Colonic mucosa (tissue), 4 donors: ENCODE measurements at regions not wholly inside any gene's neighbourhood (a gene's known extent, or its start where the extent isn't known, plus 50 kb on each side); places are given as distances from the start of the nearest gene placed in this dataset.
"Not testable (repeated sequence)": the region's sequence is repeated elsewhere in the genome, so short reads cannot be mapped to it uniquely, and the experiment has no call there.

ENCODE experiments used
- DNase-seq: peaks from one replicate; pipeline ENCODE4 v3.0.0-alpha.2; 2020
- H3K27ac ChIP-seq: fragments of 200-600 bp; one replicate; pipeline ENCODE4 v1.8.0; 2021
- H3K27me3 ChIP-seq: fragments of 200-600 bp; one replicate; pipeline ENCODE4 v1.8.0; 2021
- H3K36me3 ChIP-seq: fragments of 200-600 bp; one replicate; pipeline ENCODE4 v1.8.0; 2021
- H3K4me1 ChIP-seq: fragments of 200-600 bp; one replicate; pipeline ENCODE4 v1.8.0; 2021; ENCODE audit warnings: mild to moderate bottlenecking
- H3K4me3 ChIP-seq: fragments of 200-600 bp; one replicate; pipeline ENCODE4 v1.8.0; 2021
- H3K9ac ChIP-seq, 2 donors: one replicate each; pipeline ENCODE4 v1.7.0; 2013; ENCODE audit warnings: control low read depth in 2 of 2, low read depth in 2 of 2, low read length in 2 of 2
- H3K9me3 ChIP-seq: fragments of 200-600 bp; one replicate; pipeline ENCODE4 v1.8.0; 2021
- intact Hi-C: fragments of 100-400 bp; cut with DNase I; formaldehyde crosslinking; loops from one replicate; pipeline ENCODE4 v1.14.1; 2022
- TF ChIP-seq, protein P1 (sequence below): fragments of 200-600 bp; IDR thresholded peaks from one replicate; pipeline ENCODE4 v1.8.0; 2022; ENCODE audit warnings: antibody characterized with exemption, mild to moderate bottlenecking
- donor health status: healthy.
- donor health status: DM: no; HTN: no; CAD: no.
- donor health status: DM: no; HTN: no; CAD: no.

DNA sequence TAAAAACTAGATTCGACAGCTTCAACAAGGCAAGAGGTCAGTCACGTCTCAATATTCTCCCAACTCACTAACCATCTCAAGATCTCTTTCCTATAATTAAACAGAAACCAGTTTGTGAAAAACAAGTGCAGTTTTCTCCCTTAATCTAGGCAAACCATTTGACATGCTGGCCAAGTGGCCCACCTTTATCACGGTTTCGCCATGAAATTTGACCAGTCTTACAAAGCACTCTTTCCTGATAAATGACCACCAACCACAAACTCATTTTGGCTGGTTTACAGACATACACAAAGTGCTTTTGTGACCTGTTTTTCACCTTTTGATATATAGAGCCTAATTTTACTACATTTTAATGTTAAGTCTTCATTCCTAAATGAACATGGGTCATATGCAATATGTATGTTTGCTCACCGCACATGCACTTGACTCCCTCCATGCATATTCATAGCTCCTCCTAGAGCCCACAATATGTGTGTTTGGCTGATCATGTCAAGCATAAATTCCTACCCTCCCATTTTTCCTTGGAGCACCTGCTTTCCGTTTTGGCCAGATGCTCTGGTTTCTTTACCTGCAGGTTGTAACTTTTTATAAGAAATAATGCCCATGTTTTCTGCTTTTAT is 385.1 kb downstream of the RAD51AP2 start:
- intact Hi-C loops = no loop called here

DNA sequence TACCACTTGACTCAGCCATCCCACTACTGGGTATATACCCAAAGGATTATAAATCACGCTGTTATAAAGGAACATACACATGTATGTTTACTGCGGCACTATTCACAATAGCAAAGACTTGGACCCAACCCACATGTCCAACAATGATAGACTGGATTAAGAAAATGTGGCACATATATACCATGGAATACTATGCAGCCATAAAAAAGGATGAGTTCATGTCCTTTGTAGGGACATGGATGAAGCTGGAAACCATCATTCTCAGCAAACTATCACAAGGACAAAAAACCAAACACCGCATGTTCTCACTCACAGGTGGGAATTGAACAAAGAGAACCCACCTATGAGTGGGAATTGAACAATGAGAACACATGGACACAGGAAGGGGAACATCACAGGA is 387.6 kb downstream of the RAD51AP2 start:
- H3K9ac ChIP-seq, H3K27me3 ChIP-seq, H3K27ac ChIP-seq, H3K4me1 ChIP-seq, DNase-seq, intact Hi-C loops, H3K9me3 ChIP-seq, H3K36me3 ChIP-seq, H3K4me3 ChIP-seq: not testable (repeated sequence)

More for the DNA sequence above, 385.1 kb downstream of the RAD51AP2 start:
- H3K9me3 ChIP-seq = no peaks in the 10 kb centered on the region
- H3K27me3 ChIP-seq = no peaks in the 10 kb centered on the region
- TF ChIP-seq, protein P1, sequence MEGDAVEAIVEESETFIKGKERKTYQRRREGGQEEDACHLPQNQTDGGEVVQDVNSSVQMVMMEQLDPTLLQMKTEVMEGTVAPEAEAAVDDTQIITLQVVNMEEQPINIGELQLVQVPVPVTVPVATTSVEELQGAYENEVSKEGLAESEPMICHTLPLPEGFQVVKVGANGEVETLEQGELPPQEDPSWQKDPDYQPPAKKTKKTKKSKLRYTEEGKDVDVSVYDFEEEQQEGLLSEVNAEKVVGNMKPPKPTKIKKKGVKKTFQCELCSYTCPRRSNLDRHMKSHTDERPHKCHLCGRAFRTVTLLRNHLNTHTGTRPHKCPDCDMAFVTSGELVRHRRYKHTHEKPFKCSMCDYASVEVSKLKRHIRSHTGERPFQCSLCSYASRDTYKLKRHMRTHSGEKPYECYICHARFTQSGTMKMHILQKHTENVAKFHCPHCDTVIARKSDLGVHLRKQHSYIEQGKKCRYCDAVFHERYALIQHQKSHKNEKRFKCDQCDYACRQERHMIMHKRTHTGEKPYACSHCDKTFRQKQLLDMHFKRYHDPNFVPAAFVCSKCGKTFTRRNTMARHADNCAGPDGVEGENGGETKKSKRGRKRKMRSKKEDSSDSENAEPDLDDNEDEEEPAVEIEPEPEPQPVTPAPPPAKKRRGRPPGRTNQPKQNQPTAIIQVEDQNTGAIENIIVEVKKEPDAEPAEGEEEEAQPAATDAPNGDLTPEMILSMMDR = no peak
- no peak overlapping the region for H3K4me3 ChIP-seq
- H3K9ac ChIP-seq = no peak overlapping the region
- H3K4me1 ChIP-seq = no peaks in the 10 kb centered on the region
- DNase-seq = no peak
- H3K36me3 ChIP-seq = no peaks in the 10 kb centered on the region
- H3K27ac ChIP-seq = no peak overlapping the region

DNA sequence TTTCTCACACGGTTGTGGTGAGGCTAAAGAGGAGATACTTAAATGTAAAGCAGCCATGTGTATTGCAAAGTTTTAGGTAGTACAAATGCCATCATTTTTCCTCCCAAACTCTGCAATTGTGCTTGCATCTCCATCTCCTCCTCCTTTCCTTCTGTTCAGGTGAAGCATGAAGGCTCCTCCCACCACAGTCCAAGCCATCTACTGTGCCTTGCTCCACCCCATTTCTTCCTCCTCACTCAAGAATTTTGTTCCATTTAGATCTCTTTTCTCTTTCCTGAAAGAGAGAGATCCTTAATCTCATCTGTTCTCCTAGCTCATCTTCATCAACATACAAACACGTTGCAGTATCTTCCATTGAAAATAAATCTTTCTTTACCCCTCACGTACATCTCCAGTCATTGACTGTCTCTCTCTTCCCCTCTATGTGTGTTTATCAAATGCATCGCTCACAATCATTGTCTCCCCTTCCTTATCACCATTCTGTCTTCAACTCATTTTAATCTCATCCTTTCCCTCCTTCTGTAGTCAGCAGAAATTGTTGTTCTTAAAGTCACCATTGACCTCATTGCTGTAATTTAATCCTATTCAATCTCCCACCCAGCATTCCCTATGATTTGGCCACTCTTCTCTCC is 392.1 kb downstream of the RAD51AP2 start:
- TF ChIP-seq, protein P1 = no peak
- Histone ChIP-seq H3K4me1 (no peaks in the 10 kb centered on the region), H3K9me3 (no peaks in the 10 kb centered on the region), H3K27ac (no peak overlapping the region), H3K4me3 (no peak overlapping the region), H3K9ac (no peak overlapping the region), H3K36me3 (no peaks in the 10 kb centered on the region), H3K27me3 (no peaks in the 10 kb centered on the region)
- no peak for DNase-seq
- intact Hi-C loops = no loop called here

DNA sequence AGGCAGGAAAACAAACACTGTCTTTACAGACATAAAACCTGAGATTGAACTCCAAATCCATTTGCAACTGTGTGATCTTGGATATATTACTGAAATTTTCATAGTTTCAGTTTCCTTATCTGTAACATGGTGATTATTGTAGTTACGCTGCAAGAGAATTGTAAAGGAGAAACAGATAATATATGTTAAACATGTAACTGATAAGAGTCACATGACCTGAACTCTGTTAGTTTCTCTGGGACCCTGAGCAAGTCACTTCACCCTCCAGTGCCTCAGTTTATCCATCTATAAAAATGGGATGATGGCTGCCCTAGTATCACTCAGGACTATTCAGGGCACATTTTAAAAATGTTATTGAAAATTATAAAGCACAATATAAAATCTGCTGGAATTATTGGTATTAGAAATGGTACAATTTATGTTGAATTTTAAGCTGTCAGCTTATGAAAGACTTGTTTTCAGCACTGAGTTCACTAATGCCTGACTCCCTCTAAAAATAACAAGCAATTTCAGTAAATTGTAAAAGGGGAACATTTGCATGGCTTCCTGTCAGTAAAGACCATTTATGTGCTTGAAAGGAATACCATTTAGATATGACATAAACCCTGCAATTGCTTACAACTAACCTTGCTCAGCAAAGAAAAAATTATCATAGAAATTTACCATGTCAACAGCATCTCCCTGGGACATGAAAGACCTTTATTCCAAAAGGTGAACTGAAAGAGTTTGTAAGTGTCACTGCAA is 393.5 kb downstream of the RAD51AP2 start:
- TF ChIP-seq, protein P1 = no peak
- no peak overlapping the region for H3K9ac ChIP-seq
- H3K27ac ChIP-seq = no peak overlapping the region
- H3K36me3 ChIP-seq = no peaks in the 10 kb centered on the region
- H3K4me3 ChIP-seq = no peak overlapping the region
- H3K4me1 ChIP-seq = no peaks in the 10 kb centered on the region
- no peaks in the 10 kb centered on the region for H3K9me3 ChIP-seq
- no peak for DNase-seq
- intact Hi-C loops = no loop called here
- no peaks in the 10 kb centered on the region for H3K27me3 ChIP-seq

DNA sequence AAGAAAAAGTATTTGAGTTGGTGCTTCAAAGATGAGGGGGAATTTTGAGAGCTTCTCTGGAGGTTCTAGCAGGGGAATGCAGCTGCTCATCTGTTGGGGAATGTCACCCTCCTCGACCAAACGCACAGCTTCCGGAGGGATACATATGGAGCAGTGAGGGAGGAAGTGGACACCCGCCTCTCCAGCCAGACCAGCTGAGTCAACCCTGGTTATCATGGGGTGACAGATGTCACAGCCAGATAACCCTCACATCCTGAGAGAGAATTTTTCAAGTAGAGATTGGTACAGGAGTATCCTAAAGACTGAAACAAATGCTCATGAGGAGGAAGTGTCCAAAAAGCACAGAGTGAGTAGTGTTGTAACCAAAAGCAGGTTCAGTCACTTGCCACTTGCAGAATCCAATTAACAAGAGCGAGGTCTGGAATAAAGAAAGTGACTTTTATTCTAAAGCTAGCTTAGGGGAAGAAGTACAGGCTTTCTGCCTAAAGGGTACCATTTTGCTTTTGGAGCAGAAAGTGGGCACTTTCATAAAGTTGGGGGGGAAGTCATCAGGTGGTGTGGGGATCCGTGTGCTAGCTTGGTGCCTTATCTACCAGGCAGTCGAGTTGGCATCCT is 395.2 kb downstream of the RAD51AP2 start:
- Histone ChIP-seq H3K27me3 (no peaks in the 10 kb centered on the region), H3K27ac (no peak overlapping the region), H3K36me3 (no peaks in the 10 kb centered on the region), H3K9me3 (no peaks in the 10 kb centered on the region), H3K4me1 (no peaks in the 10 kb centered on the region), H3K9ac (no peak overlapping the region), H3K4me3 (no peak overlapping the region)
- TF ChIP-seq, protein P1 = no peak
- intact Hi-C loops = no loop called here
- DNase-seq = no peak
